Progenitor cell of endocrine pancreas (in vitro differentiated cells): ENCODE measurements at regions not wholly inside any gene's neighbourhood (a gene's known extent, or its start where the extent isn't known, plus 50 kb on each side); places are given as distances from the start of the nearest gene placed in this dataset.
"Not testable (repeated sequence)": the region's sequence is repeated elsewhere in the genome, so short reads cannot be mapped to it uniquely, and the experiment has no call there.

ENCODE experiments used
- DNase-seq: peaks from one replicate; pipeline ENCODE4 v3.0.0; 2021; ENCODE audit warnings: low spot score; ENCODE audit not compliant: unreplicated experiment
- H3K27ac Mint-ChIP-seq: 2 replicates; pipeline ENCODE4 v1.8.0; 2021; ENCODE audit warnings: mild to moderate bottlenecking, moderate library complexity, mixed read lengths
- H3K27me3 Mint-ChIP-seq: 2 replicates; pipeline ENCODE4 v1.8.0; 2021; ENCODE audit warnings: mixed read lengths
- H3K36me3 Mint-ChIP-seq: 2 replicates; pipeline ENCODE4 v1.8.0; 2022; ENCODE audit warnings: mixed read lengths; ENCODE audit not compliant: insufficient read depth
- H3K4me1 Mint-ChIP-seq: 2 replicates; pipeline ENCODE4 v1.8.0; 2021; ENCODE audit warnings: low read depth, mixed read lengths
- H3K4me3 Mint-ChIP-seq: 2 replicates; pipeline ENCODE4 v1.8.0; 2021; ENCODE audit warnings: low read depth, mild to moderate bottlenecking, moderate library complexity, mixed read lengths
- H3K9me3 Mint-ChIP-seq: 2 replicates; pipeline ENCODE4 v1.8.0; 2021; ENCODE audit warnings: low read depth, mixed read lengths
- CTCF ChIP-seq: fragments of 200-600 bp; sonication (generic); IDR thresholded peaks from one replicate; pipeline ENCODE4 v1.5.0; 2021; ENCODE audit warnings: antibody characterized with exemption, mild to moderate bottlenecking; ENCODE audit not compliant: unreplicated experiment

- DNase-seq, result no peak
- Mint-ChIP-seq H3K27ac (no peak overlapping the region), H3K4me1 (no peaks in the 10 kb centered on the region), H3K27me3 (no peaks in the 10 kb centered on the region), H3K36me3 (no peaks in the 10 kb centered on the region), H3K4me3 (no peak overlapping the region), H3K9me3 (peaks cover 9% of the 10 kb centered on the region)
- no peak for TF ChIP-seq CTCF
Measured at GRCh38 chr20:4626228-4626627, 60.0 kb upstream of the PRNP start.

- no peak for TF ChIP-seq CTCF
- DNase-seq, result no peak
- Mint-ChIP-seq H3K4me1 (no peaks in the 10 kb centered on the region), H3K4me3 (no peak overlapping the region), H3K27ac (no peak overlapping the region), H3K27me3 (no peaks in the 10 kb centered on the region), H3K9me3 (peaks cover 9% of the 10 kb centered on the region), H3K36me3 (no peaks in the 10 kb centered on the region)
Measured at GRCh38 chr20:4625687-4626086, 60.6 kb upstream of the PRNP start.

GRCh38 chr20:4624675-4625336, 61.5 kb upstream of the PRNP start:
- not testable (repeated sequence) for H3K9me3 Mint-ChIP-seq, H3K27ac Mint-ChIP-seq, H3K4me3 Mint-ChIP-seq, H3K4me1 Mint-ChIP-seq, H3K27me3 Mint-ChIP-seq, DNase-seq, H3K36me3 Mint-ChIP-seq

GRCh38 chr20:4619144-4619543, 67.1 kb upstream of the PRNP start:
- not testable (repeated sequence) for H3K4me3 Mint-ChIP-seq

GRCh38 chr20:4617484-4617883, 68.8 kb upstream of the PRNP start:
- TF ChIP-seq CTCF, result no peak
- no peaks in the 10 kb centered on the region for H3K4me1 Mint-ChIP-seq
- DNase-seq, result no peak

More at GRCh38 chr20:4619144-4619543, 67.1 kb upstream of the PRNP start:
- H3K27ac Mint-ChIP-seq, H3K9me3 Mint-ChIP-seq, DNase-seq, H3K36me3 Mint-ChIP-seq, H3K27me3 Mint-ChIP-seq, H3K4me1 Mint-ChIP-seq: not testable (repeated sequence)

GRCh38 chr20:4617019-4617418, 69.2 kb upstream of the PRNP start:
- Mint-ChIP-seq H3K27ac (no peak overlapping the region), H3K27me3 (peaks cover 5% of the 10 kb centered on the region), H3K36me3 (no peaks in the 10 kb centered on the region), H3K4me3 (no peak overlapping the region), H3K9me3 (peaks cover 1% of the 10 kb centered on the region), H3K4me1 (no peaks in the 10 kb centered on the region)
- TF ChIP-seq CTCF, result no peak
- DNase-seq, result no peak

More at GRCh38 chr20:4617484-4617883, 68.8 kb upstream of the PRNP start:
- Mint-ChIP-seq H3K27me3 (peaks cover 5% of the 10 kb centered on the region), H3K27ac (no peak overlapping the region), H3K36me3 (no peaks in the 10 kb centered on the region), H3K4me3 (no peak overlapping the region), H3K9me3 (peaks cover 5% of the 10 kb centered on the region)
